Ovary (tissue), 3 donors: ENCODE measurements at regions not wholly inside any gene's neighbourhood (a gene's known extent, or its start where the extent isn't known, plus 50 kb on each side); places are given as distances from the start of the nearest gene placed in this dataset.

Experiments
- EP300 ChIP-seq: sonication (generic); formaldehyde crosslinking; IDR thresholded peaks from one replicate; pipeline ENCODE4 v1.6.1; 2017; ENCODE audit warnings: antibody characterized with exemption
- TF ChIP-seq, protein P1 (sequence below), 3 donors: fragments of 450-650 bp in 2 of 3; fragments of 200-600 bp in 1 of 3; IDR thresholded peaks; one replicate each; pipeline versions ENCODE4 v1.5.1 to v1.8.0; 2016 to 2022; ENCODE audit warnings: antibody characterized with exemption in 3 of 3, mild to moderate bottlenecking in 1 of 3
- donor health status: DM: no; HTN: no; CAD: no.

DNA sequence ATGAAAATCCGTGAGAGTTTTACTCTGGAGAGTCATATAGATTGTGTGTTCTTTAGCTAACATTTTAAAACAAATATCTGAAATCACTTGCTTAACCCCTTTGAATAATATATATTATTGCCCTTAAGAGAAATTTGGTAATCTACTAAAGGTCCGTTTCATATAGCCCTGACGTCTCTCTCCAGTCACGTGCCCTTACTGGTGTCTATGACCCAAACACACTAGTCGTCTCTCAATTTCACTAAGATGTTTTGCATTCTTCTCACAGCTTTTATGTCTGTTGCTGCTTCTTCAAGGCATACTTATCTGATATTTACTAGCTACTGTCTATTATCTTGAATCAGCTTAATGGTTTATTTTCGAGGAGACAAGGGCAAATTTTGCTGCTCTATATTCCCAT is 409.9 kb downstream of the KCNJ18 start:
- no peak for TF ChIP-seq EP300
- TF ChIP-seq, protein P1, sequence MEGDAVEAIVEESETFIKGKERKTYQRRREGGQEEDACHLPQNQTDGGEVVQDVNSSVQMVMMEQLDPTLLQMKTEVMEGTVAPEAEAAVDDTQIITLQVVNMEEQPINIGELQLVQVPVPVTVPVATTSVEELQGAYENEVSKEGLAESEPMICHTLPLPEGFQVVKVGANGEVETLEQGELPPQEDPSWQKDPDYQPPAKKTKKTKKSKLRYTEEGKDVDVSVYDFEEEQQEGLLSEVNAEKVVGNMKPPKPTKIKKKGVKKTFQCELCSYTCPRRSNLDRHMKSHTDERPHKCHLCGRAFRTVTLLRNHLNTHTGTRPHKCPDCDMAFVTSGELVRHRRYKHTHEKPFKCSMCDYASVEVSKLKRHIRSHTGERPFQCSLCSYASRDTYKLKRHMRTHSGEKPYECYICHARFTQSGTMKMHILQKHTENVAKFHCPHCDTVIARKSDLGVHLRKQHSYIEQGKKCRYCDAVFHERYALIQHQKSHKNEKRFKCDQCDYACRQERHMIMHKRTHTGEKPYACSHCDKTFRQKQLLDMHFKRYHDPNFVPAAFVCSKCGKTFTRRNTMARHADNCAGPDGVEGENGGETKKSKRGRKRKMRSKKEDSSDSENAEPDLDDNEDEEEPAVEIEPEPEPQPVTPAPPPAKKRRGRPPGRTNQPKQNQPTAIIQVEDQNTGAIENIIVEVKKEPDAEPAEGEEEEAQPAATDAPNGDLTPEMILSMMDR (IDR thresholded peaks at IDR 0.05) = no peak
